WTC11 (cell line): ENCODE measurements at regions not wholly inside any gene's neighbourhood (a gene's known extent, or its start where the extent isn't known, plus 50 kb on each side); places are given as distances from the start of the nearest gene placed in this dataset.

Source experiments
- ATAC-seq: fragments of 200-7000 bp; cut with Tn5 transposase; 2 replicates; pipeline ENCODE4 v1.10.0; 2021; ENCODE audit warnings: mild to moderate bottlenecking, moderate library complexity
- CTCF ChIA-PET: fragments of 300-600 bp; sonication (Branson Sonifier 250); formaldehyde crosslinking; loops from one replicate; lab custom pipeline; 2021; ENCODE audit warnings: antibody characterized with exemption; lab: Charles Lee
- POLR2A ChIA-PET: fragments of 350-600 bp; sonication (Branson Sonifier 250); formaldehyde crosslinking; loops from one replicate; lab custom pipeline; 2021; ENCODE audit warnings: antibody characterized with exemption; lab: Charles Lee
- DNase-seq: peaks from one replicate; pipeline ENCODE4 v3.0.0; 2021; ENCODE audit warnings: low spot score
- H3K27ac Mint-ChIP-seq: 2 replicates; pipeline ENCODE4 v1.8.0; 2021; ENCODE audit warnings: mixed read lengths
- H3K27me3 Mint-ChIP-seq: 2 replicates; pipeline ENCODE4 v1.8.0; 2021; ENCODE audit warnings: low read depth, mild to moderate bottlenecking, moderate library complexity, mixed read lengths
- H3K36me3 Mint-ChIP-seq: 2 replicates; pipeline ENCODE4 v1.8.0; 2021; ENCODE audit warnings: mixed read lengths
- H3K4me1 Mint-ChIP-seq: 2 replicates; pipeline ENCODE4 v1.8.0; 2022; ENCODE audit warnings: mixed read lengths
- H3K4me3 Mint-ChIP-seq: 2 replicates; pipeline ENCODE4 v1.8.0; 2021; ENCODE audit warnings: mild to moderate bottlenecking, moderate library complexity, mixed read lengths
- H3K9me3 Mint-ChIP-seq: 2 replicates; pipeline ENCODE4 v1.8.0; 2021; ENCODE audit warnings: mixed read lengths
- CREB1 ChIP-seq: sonication (generic); formaldehyde crosslinking; IDR thresholded peaks from 2 replicates; pipeline ENCODE4 v1.8.0; 2023; ENCODE audit warnings: mild to moderate bottlenecking, missing genetic modification reagents
- GTF2I ChIP-seq: fragments of 250-450 bp; sonication (Bioruptor Pico); conservative IDR thresholded peaks from 2 replicates; pipeline ENCODE4 v1.4.0; 2021; ENCODE audit warnings: mild to moderate bottlenecking
- MXD4 ChIP-seq: fragments of 250-450 bp; sonication (Bioruptor Pico); IDR thresholded peaks from 2 replicates; pipeline ENCODE4 v1.8.0; 2021; ENCODE audit warnings: mild to moderate bottlenecking, moderate library complexity, borderline replicate concordance
- NR1H2 ChIP-seq: sonication (generic); formaldehyde crosslinking; IDR thresholded peaks from 2 replicates; pipeline ENCODE4 v1.9.0; 2021; ENCODE audit warnings: mild to moderate bottlenecking, moderate library complexity, missing genetic modification reagents
- NR3C1 ChIP-seq: sonication (generic); formaldehyde crosslinking; conservative IDR thresholded peaks from 2 replicates; pipeline ENCODE4 v1.8.1; 2023; ENCODE audit warnings: low read depth, mild to moderate bottlenecking, missing genetic modification reagents
- SMAD3 ChIP-seq: sonication (generic); formaldehyde crosslinking; IDR thresholded peaks from 2 replicates; pipeline ENCODE4 v1.8.0; 2022; ENCODE audit warnings: missing genetic modification reagents, mild to moderate bottlenecking, borderline replicate concordance
- TCF7 ChIP-seq: sonication (generic); formaldehyde crosslinking; IDR thresholded peaks from 2 replicates; pipeline ENCODE4 v1.8.0; 2022; ENCODE audit warnings: mild to moderate bottlenecking, low read depth, missing genetic modification reagents, moderate library complexity
- TEAD4 ChIP-seq: sonication (generic); formaldehyde crosslinking; IDR thresholded peaks from 2 replicates; pipeline ENCODE4 v1.8.0; 2022; ENCODE audit warnings: mild to moderate bottlenecking, missing genetic modification reagents
- TF ChIP-seq, protein P1 (sequence below): sonication (generic); formaldehyde crosslinking; IDR thresholded peaks from 2 replicates; pipeline ENCODE4 v1.8.0; 2023; ENCODE audit warnings: mild to moderate bottlenecking, missing genetic modification reagents
- TF ChIP-seq, protein P2 (sequence below): fragments of 250-450 bp; sonication (Bioruptor Pico); IDR thresholded peaks from 2 replicates; pipeline ENCODE4 v1.9.0; 2021; ENCODE audit warnings: mild to moderate bottlenecking, borderline replicate concordance
- TF ChIP-seq, protein P3 (sequence below): sonication (generic); formaldehyde crosslinking; IDR thresholded peaks from 2 replicates; pipeline ENCODE4 v1.8.0; 2022; ENCODE audit warnings: missing genetic modification reagents
- TF ChIP-seq, protein P4 (sequence below): fragments of 250-450 bp; sonication (Bioruptor Pico); conservative IDR thresholded peaks from 2 replicates; pipeline ENCODE4 v1.9.0; 2021; ENCODE audit warnings: mild to moderate bottlenecking
- TF ChIP-seq, protein P5 (sequence below): sonication (generic); formaldehyde crosslinking; IDR thresholded peaks from 2 replicates; pipeline ENCODE4 v1.8.0; 2023; ENCODE audit warnings: missing genetic modification reagents, mild to moderate bottlenecking, borderline replicate concordance

DNA sequence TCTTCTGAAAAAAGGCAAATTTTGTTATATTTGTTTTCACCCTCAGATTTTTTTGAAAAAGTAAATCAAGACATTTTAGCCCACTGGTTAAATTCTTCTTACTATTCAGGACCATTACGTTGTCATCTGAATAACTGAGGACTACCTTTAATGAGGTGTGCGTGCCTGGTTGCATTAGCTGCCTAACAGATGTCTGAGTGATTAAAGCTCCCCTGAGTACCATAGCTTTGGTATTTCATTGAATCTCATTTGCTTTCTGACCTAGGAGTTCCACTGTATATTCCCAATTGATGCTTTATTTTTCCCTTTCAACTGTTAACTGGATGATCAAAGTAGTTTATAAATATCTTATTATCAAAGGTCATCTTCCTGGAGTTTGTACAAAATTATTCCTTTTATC is 410.0 kb upstream of the SEMA3D start:
- Mint-ChIP-seq H3K4me3 (no peak overlapping the region), H3K9me3 (no peaks in the 10 kb centered on the region), H3K4me1 (peaks cover 10% of the 10 kb centered on the region), H3K36me3 (no peaks in the 10 kb centered on the region), H3K27me3 (no peaks in the 10 kb centered on the region), H3K27ac (no peak overlapping the region)
- TF ChIP-seq GTF2I (no peak), NR3C1 (CRISPR knock-in tag) (no peak), TCF7 (CRISPR knock-in tag) (no peak), TEAD4 (CRISPR knock-in tag) (no peak), CREB1 (CRISPR knock-in tag) (no peak), MXD4 (CRISPR knock-in tag) (no peak)
- TF ChIP-seq, protein P1, sequence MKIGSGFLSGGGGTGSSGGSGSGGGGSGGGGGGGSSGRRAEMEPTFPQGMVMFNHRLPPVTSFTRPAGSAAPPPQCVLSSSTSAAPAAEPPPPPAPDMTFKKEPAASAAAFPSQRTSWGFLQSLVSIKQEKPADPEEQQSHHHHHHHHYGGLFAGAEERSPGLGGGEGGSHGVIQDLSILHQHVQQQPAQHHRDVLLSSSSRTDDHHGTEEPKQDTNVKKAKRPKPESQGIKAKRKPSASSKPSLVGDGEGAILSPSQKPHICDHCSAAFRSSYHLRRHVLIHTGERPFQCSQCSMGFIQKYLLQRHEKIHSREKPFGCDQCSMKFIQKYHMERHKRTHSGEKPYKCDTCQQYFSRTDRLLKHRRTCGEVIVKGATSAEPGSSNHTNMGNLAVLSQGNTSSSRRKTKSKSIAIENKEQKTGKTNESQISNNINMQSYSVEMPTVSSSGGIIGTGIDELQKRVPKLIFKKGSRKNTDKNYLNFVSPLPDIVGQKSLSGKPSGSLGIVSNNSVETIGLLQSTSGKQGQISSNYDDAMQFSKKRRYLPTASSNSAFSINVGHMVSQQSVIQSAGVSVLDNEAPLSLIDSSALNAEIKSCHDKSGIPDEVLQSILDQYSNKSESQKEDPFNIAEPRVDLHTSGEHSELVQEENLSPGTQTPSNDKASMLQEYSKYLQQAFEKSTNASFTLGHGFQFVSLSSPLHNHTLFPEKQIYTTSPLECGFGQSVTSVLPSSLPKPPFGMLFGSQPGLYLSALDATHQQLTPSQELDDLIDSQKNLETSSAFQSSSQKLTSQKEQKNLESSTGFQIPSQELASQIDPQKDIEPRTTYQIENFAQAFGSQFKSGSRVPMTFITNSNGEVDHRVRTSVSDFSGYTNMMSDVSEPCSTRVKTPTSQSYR (CRISPR knock-in tag), result no peak
- TF ChIP-seq, protein P2, sequence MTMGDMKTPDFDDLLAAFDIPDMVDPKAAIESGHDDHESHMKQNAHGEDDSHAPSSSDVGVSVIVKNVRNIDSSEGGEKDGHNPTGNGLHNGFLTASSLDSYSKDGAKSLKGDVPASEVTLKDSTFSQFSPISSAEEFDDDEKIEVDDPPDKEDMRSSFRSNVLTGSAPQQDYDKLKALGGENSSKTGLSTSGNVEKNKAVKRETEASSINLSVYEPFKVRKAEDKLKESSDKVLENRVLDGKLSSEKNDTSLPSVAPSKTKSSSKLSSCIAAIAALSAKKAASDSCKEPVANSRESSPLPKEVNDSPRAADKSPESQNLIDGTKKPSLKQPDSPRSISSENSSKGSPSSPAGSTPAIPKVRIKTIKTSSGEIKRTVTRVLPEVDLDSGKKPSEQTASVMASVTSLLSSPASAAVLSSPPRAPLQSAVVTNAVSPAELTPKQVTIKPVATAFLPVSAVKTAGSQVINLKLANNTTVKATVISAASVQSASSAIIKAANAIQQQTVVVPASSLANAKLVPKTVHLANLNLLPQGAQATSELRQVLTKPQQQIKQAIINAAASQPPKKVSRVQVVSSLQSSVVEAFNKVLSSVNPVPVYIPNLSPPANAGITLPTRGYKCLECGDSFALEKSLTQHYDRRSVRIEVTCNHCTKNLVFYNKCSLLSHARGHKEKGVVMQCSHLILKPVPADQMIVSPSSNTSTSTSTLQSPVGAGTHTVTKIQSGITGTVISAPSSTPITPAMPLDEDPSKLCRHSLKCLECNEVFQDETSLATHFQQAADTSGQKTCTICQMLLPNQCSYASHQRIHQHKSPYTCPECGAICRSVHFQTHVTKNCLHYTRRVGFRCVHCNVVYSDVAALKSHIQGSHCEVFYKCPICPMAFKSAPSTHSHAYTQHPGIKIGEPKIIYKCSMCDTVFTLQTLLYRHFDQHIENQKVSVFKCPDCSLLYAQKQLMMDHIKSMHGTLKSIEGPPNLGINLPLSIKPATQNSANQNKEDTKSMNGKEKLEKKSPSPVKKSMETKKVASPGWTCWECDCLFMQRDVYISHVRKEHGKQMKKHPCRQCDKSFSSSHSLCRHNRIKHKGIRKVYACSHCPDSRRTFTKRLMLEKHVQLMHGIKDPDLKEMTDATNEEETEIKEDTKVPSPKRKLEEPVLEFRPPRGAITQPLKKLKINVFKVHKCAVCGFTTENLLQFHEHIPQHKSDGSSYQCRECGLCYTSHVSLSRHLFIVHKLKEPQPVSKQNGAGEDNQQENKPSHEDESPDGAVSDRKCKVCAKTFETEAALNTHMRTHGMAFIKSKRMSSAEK, result no peak
- TF ChIP-seq, protein P3, sequence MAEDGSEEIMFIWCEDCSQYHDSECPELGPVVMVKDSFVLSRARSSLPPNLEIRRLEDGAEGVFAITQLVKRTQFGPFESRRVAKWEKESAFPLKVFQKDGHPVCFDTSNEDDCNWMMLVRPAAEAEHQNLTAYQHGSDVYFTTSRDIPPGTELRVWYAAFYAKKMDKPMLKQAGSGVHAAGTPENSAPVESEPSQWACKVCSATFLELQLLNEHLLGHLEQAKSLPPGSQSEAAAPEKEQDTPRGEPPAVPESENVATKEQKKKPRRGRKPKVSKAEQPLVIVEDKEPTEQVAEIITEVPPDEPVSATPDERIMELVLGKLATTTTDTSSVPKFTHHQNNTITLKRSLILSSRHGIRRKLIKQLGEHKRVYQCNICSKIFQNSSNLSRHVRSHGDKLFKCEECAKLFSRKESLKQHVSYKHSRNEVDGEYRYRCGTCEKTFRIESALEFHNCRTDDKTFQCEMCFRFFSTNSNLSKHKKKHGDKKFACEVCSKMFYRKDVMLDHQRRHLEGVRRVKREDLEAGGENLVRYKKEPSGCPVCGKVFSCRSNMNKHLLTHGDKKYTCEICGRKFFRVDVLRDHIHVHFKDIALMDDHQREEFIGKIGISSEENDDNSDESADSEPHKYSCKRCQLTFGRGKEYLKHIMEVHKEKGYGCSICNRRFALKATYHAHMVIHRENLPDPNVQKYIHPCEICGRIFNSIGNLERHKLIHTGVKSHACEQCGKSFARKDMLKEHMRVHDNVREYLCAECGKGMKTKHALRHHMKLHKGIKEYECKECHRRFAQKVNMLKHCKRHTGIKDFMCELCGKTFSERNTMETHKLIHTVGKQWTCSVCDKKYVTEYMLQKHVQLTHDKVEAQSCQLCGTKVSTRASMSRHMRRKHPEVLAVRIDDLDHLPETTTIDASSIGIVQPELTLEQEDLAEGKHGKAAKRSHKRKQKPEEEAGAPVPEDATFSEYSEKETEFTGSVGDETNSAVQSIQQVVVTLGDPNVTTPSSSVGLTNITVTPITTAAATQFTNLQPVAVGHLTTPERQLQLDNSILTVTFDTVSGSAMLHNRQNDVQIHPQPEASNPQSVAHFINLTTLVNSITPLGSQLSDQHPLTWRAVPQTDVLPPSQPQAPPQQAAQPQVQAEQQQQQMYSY (CRISPR knock-in tag), result no peak
- TF ChIP-seq, protein P4, sequence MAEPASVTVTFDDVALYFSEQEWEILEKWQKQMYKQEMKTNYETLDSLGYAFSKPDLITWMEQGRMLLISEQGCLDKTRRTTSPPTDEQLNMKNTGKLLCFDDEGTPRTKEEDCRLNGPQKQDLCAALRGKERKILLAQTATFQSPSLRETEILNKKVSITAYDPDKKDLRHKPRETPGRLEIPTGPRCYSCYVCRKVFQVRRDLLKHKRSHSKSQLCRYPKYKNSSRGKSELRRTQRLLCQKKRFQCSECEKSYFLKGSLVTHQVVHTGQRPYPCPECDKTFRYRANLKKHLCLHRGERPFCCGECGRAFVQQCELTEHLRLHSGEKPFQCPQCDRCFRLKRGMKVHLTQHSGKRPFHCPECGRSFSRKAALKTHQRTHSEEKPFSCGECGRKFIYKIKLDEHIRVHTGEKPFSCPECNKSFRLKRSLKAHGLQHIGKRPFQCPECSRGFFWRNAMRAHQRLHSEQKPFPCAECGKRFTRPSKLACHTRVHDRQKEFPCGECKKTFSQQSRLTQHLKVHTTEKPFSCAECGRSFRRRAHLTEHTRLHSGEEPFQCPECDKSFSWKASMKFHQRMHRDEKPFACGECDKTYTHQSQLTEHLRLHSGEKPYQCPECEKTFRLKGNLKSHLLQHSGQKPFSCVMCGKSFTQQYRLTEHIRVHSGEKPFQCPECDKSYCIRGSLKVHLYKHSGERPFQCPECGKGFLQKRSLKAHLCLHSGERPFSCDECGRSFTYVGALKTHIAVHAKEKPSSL (CRISPR knock-in tag), result no peak
- no peak for ATAC-seq
- no peak for DNase-seq
- ChIA-PET POLR2A (no interaction called here), CTCF (no interaction called here)

DNA sequence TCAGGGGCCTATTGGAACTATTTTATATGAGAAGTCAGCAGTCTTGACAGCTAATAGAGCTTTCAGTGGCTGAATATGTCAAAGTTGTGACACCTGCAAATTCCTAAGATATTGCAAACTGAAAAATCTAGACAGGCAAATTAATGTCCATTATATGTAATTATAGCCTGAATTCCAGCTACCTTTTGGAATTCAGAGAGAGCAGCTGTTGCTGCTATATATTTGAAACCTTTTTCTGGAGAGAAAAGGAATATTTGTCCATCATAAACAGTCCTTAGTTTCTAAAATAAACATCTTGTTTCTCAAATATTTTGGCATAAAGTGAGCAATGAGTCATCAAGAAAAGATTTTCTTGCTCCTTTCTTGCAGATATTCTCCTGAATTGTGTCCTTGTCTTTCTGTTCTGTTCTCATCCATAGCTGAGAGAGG is 408.9 kb upstream of the SEMA3D start:
- no peak for ATAC-seq
- ChIA-PET CTCF (no interaction called here), POLR2A (no interaction called here)
- Mint-ChIP-seq H3K9me3 (no peaks in the 10 kb centered on the region), H3K27me3 (no peaks in the 10 kb centered on the region), H3K4me1 (peaks cover 7% of the 10 kb centered on the region), H3K4me3 (no peak overlapping the region), H3K27ac (no peak overlapping the region), H3K36me3 (no peaks in the 10 kb centered on the region)
- TF ChIP-seq SMAD3 (CRISPR knock-in tag) (no peak), NR1H2 (CRISPR knock-in tag) (no peak)
- TF ChIP-seq, protein P4 (CRISPR knock-in tag), result no peak
- TF ChIP-seq, protein P5, sequence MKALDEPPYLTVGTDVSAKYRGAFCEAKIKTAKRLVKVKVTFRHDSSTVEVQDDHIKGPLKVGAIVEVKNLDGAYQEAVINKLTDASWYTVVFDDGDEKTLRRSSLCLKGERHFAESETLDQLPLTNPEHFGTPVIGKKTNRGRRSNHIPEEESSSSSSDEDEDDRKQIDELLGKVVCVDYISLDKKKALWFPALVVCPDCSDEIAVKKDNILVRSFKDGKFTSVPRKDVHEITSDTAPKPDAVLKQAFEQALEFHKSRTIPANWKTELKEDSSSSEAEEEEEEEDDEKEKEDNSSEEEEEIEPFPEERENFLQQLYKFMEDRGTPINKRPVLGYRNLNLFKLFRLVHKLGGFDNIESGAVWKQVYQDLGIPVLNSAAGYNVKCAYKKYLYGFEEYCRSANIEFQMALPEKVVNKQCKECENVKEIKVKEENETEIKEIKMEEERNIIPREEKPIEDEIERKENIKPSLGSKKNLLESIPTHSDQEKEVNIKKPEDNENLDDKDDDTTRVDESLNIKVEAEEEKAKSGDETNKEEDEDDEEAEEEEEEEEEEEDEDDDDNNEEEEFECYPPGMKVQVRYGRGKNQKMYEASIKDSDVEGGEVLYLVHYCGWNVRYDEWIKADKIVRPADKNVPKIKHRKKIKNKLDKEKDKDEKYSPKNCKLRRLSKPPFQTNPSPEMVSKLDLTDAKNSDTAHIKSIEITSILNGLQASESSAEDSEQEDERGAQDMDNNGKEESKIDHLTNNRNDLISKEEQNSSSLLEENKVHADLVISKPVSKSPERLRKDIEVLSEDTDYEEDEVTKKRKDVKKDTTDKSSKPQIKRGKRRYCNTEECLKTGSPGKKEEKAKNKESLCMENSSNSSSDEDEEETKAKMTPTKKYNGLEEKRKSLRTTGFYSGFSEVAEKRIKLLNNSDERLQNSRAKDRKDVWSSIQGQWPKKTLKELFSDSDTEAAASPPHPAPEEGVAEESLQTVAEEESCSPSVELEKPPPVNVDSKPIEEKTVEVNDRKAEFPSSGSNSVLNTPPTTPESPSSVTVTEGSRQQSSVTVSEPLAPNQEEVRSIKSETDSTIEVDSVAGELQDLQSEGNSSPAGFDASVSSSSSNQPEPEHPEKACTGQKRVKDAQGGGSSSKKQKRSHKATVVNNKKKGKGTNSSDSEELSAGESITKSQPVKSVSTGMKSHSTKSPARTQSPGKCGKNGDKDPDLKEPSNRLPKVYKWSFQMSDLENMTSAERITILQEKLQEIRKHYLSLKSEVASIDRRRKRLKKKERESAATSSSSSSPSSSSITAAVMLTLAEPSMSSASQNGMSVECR (CRISPR knock-in tag), result no peak
- no peak for DNase-seq
